HUDEP-2 (cell line): ENCODE measurements at regions not wholly inside any gene's neighbourhood (a gene's known extent, or its start where the extent isn't known, plus 50 kb on each side); places are given as distances from the start of the nearest gene placed in this dataset.
"Not testable (repeated sequence)": the region's sequence is repeated elsewhere in the genome, so short reads cannot be mapped to it uniquely, and the experiment has no call there.

Source experiments
- DNase-seq, 76 experiments: peaks; one replicate each; lab custom pipeline; 2025; ENCODE audit not compliant: unreplicated experiment in 76 of 76; lab: John Stamatoyannopoulos, UW

DNA sequence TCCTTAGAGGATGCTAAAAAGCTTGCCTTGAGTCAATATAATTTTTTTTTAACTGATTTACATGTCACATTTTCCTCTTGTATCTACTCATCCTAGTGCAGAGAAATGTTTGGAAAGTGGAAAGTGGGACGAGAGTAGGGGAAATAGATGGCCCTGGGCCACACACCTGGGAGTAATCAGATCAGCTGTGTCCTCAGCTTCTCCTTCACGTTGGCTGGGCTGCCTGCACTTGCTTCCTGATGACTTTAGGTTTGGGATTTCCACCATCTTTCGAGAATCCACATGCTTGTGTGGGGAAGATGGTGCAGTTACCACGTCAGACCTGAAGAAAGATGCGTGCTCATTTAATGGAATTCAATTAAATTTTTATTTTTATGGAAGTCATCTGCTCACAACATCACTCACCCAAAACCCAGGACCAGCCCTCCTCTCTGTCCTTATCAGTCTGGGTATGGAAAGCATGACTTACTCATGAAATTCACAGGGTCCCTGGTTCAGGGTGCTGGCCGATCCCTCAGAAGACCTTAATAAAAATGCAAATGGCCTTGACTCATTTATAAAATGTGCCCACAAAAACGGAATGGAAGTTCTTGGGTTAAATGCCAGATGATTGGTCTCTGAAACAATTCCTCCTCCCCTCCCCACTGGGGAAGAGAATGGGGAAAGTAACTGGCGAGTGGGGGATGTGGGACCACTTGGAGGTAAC lies 74.5 kb upstream of the TIAM2 start:
- no peak for DNase-seq

DNA sequence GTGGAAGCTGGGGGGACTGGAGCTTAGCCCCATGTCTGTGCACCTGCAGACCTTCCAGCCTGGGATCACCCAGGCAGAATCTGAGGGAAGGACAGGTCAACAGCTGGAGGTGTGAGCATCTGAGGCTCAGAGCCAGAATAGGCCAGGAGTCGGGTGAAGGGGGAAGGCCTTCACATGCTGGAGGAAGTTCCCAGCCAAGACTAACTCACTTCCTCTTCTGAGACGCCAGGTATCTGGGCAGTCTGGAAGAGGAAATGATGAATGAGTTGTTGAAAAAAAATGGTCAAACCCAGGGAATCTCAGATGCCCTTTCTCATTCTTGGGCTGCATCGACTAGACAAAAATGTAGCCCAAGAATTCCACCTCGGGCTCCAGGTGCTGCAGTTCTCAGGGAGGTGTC lies 73.6 kb upstream of the TIAM2 start:
- DNase-seq, result no peak

DNA sequence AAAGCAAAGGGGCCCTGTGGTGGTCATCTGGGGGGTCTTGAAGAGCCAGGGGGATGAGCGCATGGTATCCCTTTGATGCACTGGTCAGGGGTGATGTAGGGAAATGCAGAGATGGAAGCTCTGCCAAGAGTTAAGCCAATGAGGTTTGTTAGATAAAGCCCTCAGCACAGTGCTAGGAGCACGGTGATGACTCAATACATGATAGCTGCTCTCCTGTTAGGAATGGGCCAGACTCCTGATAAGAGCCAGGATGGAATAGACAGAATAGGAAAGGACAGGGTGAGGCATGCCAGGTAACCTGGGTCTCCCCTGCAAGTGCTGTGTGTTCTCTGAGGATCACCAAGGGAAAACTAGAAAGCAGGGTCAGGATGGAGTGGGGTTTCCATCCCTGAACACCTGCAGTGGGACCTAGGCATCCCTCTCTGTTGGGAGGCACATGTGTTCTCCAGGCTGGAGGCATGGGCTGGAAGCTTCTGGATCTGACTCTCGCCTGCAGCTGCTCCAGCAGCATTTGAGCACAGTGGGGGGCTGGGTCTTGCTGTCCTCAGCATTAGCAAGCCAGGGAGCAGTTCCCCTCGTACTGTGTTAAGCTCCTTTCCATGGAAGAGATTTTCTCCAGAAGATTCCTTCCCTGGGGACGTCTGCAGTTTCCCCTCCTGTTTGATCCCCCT lies 71.8 kb upstream of the TIAM2 start:
- DNase-seq, result no peak

DNA sequence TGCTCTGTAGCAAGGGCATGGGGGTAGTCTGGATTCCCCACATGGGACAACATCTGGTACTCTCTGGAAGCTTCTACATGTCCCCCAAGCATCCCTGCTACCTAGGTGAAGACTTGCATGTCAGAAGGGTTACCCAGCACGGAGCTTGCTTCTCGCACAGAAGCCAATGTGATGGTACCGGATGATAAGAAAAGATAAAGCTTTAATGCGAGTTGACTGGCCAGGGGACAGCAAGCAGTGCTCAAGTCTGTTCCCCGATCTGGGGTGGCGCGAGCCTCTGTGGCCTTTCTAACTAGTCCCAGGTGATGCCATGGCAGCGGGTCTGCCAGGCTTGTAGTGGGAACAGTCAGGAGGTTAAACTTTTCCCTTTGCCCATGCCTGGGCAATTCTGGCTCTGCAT lies 70.0 kb upstream of the TIAM2 start:
- DNase-seq, result no peak

DNA sequence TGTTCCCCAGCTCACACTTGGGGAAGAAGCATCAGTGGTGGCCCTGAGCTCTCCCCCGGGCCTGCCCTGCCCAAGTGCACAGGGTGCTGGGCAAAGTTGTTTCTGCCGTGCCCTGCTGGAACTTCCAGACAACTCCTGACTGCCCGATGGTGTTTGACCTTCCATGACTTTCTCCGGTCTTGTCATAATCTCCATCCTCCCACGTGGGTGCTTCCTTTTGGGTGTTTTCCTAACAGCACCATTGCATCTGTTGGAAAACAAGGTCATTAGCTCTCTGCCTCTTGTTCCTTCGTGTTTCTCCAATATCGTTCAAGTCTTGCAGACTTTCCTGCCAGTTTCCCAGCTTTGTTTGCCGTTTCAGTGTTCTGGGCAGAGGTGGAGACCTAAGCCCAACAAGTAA lies 68.7 kb upstream of the TIAM2 start:
- no peak for DNase-seq

DNA sequence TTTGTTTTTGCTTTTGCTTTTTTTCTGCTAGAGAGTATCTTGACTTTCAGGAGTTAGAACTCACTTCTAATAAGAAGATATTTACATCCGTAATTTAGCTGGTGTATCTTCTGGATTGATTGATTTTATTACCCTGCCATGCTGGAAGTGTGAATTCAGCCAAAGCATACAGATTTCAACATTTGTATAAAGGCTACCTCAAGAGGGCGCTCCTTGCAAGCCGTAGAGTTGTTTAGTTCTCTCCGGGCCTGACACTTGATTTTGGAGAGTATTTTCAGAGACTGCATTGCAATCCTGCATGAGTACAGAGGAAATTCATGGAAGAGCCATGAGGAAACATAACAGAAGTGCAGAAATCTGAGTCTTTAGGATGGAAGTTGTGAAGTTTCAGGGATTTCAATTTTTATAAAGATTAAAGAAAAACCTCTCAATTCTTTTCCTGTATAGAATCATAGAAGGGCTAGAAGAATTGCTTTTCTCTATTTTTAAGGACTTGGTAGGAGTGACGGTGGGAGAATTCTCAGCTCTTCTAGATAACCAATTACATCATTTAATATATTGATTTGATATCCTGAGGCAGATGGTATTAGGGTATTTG lies 66.7 kb upstream of the TIAM2 start:
- DNase-seq, result peak in 52 of 76 experiments; percentile 11 to 75 (median 45)

DNA sequence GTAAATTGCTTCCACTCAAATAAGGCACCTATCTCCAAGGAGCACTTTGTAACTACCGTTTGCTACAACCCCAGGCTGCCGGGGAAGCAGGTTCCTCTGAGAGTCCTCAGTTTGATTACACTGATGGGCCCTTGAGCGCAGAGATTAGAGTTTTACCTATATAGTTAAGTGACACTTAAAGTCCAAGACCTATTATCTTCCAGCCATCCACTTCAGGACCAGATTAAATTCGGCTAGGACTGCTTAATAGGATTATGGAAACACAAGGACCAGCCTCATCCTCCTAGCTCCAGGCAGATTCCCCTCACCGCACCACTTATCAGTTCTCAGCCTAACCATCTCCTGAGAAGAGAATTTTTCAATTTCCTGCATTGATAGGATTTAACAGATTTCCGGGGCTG lies 64.7 kb upstream of the TIAM2 start:
- DNase-seq, result no peak

DNA sequence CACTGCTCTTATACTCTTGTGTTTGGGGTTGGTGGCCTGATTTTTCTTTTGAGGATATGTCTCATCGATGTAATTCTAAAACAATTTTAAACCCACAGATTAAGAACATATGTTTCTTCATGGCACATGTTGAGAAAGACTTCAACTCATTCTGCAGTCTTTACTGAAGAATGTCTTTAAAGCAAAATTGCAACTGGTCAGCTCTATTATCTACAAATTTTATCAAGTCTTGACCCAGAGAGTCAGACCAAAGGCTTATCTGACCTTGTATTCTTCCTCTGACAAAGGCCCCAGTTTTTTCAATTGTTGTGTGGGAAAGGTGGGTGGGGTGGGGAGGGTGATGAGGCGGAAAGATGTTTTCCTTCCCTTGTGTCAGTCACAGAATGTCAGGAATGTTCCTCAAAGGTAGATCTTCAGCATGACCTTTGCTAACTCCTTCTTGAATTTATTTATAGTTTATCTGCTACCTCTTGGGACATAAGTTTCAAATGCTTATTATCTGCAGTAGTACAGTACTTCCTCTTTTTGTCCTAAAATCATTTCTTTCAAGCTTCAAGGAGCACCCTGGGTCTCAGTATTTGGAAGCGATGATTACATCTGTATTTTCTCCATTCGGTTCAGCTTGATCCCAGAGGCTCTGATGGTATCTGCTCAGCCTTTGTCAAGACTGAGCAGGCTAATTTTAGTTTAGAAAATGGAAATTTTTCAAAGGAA lies 63.2 kb upstream of the TIAM2 start:
- DNase-seq, result no peak

DNA sequence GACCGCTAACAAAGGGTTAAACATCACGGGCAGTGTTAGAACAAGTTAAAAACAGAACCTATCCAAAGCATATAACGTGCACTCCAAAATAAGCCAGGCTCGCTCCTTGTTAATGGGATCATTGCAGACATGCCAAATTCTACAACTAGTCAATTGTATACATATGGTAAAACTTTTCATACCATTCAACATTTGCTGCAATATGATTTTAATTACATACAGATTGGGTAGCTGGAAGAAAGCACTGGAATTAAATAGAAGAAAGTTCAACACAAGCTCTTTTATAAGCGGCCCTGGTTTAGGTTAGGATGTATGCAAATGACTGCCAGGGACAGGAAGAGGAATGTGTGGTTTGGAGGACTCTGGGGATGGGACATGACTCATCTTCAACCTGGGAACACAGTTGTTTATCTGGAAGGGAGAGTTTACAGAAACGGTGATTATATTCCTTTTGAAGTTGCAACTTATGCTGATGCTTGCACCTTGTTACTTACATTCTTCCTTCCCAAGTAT lies 62.5 kb upstream of the TIAM2 start:
- DNase-seq, result no peak

DNA sequence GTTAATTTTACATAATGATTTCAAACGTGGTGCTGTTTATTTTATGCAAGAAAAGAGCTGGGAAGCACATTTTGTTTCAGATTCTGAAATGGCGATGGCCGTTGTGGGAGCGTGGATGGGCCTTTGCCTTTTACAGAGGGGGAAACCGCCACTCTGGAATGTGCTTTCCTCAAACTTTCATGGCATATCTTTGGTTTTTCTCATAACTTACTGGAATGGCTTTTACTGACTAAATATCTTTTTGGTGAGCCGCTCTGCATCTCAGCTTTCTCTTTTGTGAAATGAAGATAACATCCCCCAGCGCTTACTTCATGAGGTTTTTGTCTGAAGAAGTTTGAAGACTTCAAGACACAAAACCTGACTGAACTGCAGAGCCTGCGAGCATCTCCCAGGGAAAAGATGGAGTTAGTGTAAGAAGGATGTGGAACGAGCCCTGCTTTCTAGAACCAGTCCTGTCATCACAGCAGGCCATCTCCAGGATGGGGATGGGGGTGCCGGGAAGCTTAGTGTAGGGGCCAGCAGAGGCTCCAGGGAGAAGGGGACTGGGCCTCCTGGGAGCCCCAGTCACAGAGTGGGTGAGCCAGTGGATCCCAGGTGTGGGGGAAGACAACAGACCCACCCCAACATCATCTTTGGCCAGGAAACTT lies 61.8 kb upstream of the TIAM2 start:
- DNase-seq, result no peak

DNA sequence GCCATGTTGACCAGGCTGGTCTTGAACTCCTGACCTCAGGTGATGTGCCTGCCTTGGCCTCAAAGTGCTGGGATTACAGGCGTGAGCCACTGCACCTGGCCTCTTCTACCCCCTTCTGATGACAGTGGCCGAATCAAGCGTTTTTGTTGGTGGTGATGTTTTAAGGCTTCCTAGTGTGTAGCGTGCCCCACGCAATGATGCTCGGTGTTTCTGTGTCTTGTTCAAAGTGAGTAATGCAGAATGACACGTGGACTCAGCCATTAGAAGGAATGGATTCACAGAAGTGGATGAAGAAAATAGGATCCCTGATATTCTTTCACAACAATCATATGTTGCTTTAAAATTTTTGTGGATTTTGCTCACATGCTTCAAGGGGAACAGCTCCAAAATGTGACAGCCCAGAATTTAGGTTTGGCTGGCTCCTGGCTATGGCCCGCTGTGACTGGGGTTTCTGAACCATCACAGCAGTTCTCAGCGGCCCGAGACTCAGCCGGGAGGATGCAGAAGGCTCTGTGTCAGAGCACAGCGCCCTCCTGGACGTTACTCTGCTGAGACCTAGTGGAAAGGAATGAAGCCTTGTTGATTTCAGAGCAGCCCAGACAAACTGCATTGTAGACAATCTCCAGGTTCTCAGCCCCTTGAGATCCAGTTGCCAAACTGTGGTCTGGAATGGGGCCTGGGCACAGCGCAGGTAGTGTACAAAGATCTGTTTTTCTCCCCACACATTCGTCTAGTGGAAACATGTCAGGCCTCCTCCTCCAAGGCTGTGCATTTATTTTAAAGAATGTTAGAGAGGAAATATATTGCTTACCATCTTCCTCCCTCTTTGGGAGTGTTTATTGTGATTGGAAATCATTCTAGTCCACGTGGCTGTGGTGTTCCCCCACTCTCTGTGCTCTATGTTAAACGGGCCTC lies 57.6 kb upstream of the TIAM2 start:
- no peak for DNase-seq

DNA sequence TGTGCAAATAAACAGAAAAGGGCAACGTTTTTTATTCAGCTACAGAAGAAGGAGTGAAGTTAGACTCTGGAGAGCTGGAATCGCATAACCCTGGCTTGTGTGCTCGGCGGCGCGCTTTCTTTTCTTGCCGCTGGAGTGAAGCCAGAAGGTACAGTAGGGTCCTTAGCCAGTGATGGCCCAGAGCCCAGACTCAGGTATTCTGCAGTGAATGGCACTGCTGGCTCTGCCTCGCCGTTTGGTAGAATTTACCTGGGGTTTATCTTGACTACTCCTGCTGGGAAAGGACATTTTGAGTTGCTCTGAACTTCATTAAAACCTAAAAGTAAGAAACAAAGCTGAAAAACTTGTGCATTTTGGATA lies 56.9 kb upstream of the TIAM2 start:
- no peak for DNase-seq

DNA sequence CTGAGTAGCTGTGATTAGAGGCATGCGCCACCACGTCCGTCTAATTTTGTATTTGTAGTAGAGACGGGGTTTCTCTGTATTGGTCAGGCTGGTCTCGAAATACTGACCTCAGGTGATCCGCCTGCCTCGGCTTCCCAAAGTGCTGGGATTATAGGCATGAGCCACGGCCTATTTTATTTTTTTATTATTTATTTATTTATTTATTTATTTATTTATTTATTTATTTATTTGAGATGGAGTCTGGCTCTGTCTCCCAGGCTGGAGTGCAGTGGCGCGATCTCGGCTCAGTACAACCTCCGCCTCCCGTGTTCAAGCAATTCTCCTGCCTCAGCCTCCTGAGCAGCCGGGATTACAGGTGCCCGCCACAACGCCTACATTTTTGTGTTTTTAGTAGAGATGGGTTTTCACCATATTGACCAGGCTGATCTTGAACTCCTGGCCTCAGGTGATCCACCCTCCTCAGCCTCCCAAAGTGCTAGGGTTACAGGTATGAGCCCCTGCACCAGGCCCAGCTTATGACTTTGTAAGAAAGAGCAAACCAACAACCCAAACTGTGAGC lies 56.3 kb upstream of the TIAM2 start:
- DNase-seq, result not testable (repeated sequence)

DNA sequence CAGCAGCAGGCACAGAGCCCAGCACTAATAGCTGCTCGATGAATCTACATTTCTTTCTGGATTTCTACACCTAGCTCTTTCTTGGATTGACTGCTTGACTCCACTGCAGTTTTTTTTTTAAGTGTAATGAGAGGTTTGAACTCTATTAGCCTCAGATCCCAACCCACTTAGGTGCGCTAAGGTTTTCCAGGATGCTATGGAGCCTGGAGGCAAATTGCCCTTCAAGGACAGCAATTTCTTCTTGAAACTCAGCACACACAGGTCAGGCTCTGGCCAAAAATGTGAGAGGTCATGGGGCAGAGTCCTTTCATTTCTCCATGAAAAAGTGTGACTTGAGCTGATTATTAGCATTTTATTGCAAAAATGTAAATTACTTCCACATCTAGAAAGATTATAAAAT lies 52.3 kb upstream of the TIAM2 start:
- no peak for DNase-seq

DNA sequence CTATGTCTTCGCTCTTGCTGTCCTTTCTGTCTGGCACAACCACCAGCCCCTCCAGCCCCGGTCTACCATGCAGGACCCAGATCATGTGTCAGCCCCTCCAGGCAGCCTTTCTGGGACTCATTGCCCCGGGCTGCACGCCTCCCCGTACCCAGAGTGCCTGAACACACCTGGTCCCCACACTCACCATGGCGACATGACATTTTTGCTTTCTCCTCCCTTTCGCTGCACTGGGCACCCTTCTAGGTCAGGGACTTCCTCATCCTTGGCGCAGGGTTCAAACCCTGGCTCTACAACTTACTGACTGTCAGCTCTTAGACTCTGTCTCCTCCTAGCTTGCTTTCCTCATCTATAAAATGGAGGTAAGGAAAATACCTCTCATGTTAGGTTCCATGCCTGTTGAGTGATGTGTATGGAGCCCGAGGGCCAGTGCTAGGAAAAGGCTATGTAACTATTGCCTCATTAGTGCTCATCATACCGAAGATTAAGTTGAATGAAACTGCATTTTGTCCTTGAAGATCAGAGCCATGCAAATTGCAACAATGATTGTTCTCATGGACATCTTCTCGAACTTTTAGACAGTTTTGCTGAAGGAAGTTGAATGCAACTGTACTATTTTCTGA lies 49.7 kb upstream of the TIAM2 start:
- no peak for DNase-seq
